HG03565 (cell line): ENCODE measurements at regions not wholly inside any gene's neighbourhood (a gene's known extent, or its start where the extent isn't known, plus 50 kb on each side); places are given as distances from the start of the nearest gene placed in this dataset.
"Not testable (repeated sequence)": the region's sequence is repeated elsewhere in the genome, so short reads cannot be mapped to it uniquely, and the experiment has no call there.

ENCODE experiments used
- ATAC-seq: cut with Tn5 transposase; IDR thresholded peaks from one replicate; pipeline ENCODE4 v1.9.1; 2021; ENCODE audit warnings: mild to moderate bottlenecking, moderate library complexity; ENCODE audit not compliant: unreplicated experiment

- no peak for ATAC-seq
Observed at GRCh38 chr9:81455462-81456219, 233.7 kb downstream of the TLE1 start.

GRCh38 chr9:81445331-81445921 is 243.9 kb downstream of the TLE1 start:
- no peak for ATAC-seq

GRCh38 chr9:81431641-81432040 is 257.7 kb downstream of the TLE1 start:
- no peak for ATAC-seq

- ATAC-seq = no peak
Observed at GRCh38 chr9:81430727-81431126, 258.6 kb downstream of the TLE1 start.

- ATAC-seq = no peak
Observed at GRCh38 chr9:81427870-81428269, 261.5 kb downstream of the TLE1 start.

- no peak for ATAC-seq
Observed at GRCh38 chr9:81424431-81424830, 264.9 kb downstream of the TLE1 start.

GRCh38 chr9:81423589-81424326 is 265.6 kb downstream of the TLE1 start:
- peak; percentile 37 for ATAC-seq

GRCh38 chr9:81421090-81421489 is 268.3 kb downstream of the TLE1 start:
- not testable (repeated sequence) for ATAC-seq

GRCh38 chr9:81420024-81420423 is 269.3 kb downstream of the TLE1 start:
- no peak for ATAC-seq

- no peak for ATAC-seq
Observed at GRCh38 chr9:81417941-81418340, 271.4 kb downstream of the TLE1 start.

GRCh38 chr9:81417299-81417675 is 272.1 kb downstream of the TLE1 start:
- ATAC-seq = no peak

GRCh38 chr9:81416476-81417298 is 272.7 kb downstream of the TLE1 start:
- ATAC-seq = no peak

GRCh38 chr9:81414836-81415235 is 274.5 kb downstream of the TLE1 start:
- no peak for ATAC-seq

GRCh38 chr9:81411961-81412360 is 277.4 kb downstream of the TLE1 start:
- no peak for ATAC-seq

- no peak for ATAC-seq
Observed at GRCh38 chr9:81410201-81410600, 279.1 kb downstream of the TLE1 start.

- no peak for ATAC-seq
Observed at GRCh38 chr9:81408951-81409350, 280.4 kb downstream of the TLE1 start.

GRCh38 chr9:81404931-81405598 is 284.3 kb downstream of the TLE1 start:
- ATAC-seq = no peak

- ATAC-seq = no peak
Observed at GRCh38 chr9:81397481-81398381, 291.6 kb downstream of the TLE1 start.

GRCh38 chr9:81396528-81396927 is 292.8 kb downstream of the TLE1 start:
- no peak for ATAC-seq

- no peak for ATAC-seq
Observed at GRCh38 chr9:81395676-81396054, 293.7 kb downstream of the TLE1 start.
